Stromal cell of bone marrow (primary cell): ENCODE measurements at regions not wholly inside any gene's neighbourhood (a gene's known extent, or its start where the extent isn't known, plus 50 kb on each side); places are given as distances from the start of the nearest gene placed in this dataset.
"Not testable (repeated sequence)": the region's sequence is repeated elsewhere in the genome, so short reads cannot be mapped to it uniquely, and the experiment has no call there.

Experiments used
- DNase-seq: peaks from one replicate; pipeline ENCODE4 v3.0.0-alpha.2; 2012; ENCODE audit warnings: low read depth

GRCh38 chr5:8811581-8811980 is 734.3 kb downstream of the SEMA5A start:
- DNase-seq = no peak

GRCh38 chr5:8813180-8813579 is 732.7 kb downstream of the SEMA5A start:
- DNase-seq = no peak

GRCh38 chr5:8814105-8814504 is 731.8 kb downstream of the SEMA5A start:
- no peak for DNase-seq

GRCh38 chr5:8824371-8824770 is 721.5 kb downstream of the SEMA5A start:
- DNase-seq = no peak

GRCh38 chr5:8825139-8825757 is 720.6 kb downstream of the SEMA5A start:
- DNase-seq = no peak

- DNase-seq = no peak
Measured at GRCh38 chr5:8826508-8826907, 719.4 kb downstream of the SEMA5A start.

GRCh38 chr5:8827696-8828095 is 718.2 kb downstream of the SEMA5A start:
- peak; percentile 44 for DNase-seq

- DNase-seq = no peak
Measured at GRCh38 chr5:8828596-8829322, 717.1 kb downstream of the SEMA5A start.

- DNase-seq = peak; percentile 93
Measured at GRCh38 chr5:8829323-8830029, 716.4 kb downstream of the SEMA5A start.

GRCh38 chr5:8831251-8831650 is 714.6 kb downstream of the SEMA5A start:
- DNase-seq = no peak

GRCh38 chr5:8831854-8832253 is 714.0 kb downstream of the SEMA5A start:
- no peak for DNase-seq

- no peak for DNase-seq
Measured at GRCh38 chr5:8839361-8840055, 706.4 kb downstream of the SEMA5A start.

- DNase-seq = no peak
Measured at GRCh38 chr5:8840237-8840636, 705.6 kb downstream of the SEMA5A start.

- DNase-seq = not testable (repeated sequence)
Measured at GRCh38 chr5:8840746-8841145, 705.1 kb downstream of the SEMA5A start.

- no peak for DNase-seq
Measured at GRCh38 chr5:8842971-8843551, 702.8 kb downstream of the SEMA5A start.

GRCh38 chr5:8843771-8844170 is 702.1 kb downstream of the SEMA5A start:
- DNase-seq = peak; percentile 40

GRCh38 chr5:8844206-8844605 is 701.7 kb downstream of the SEMA5A start:
- DNase-seq = no peak

- no peak for DNase-seq
Measured at GRCh38 chr5:8844847-8845246, 701.0 kb downstream of the SEMA5A start.

GRCh38 chr5:8845296-8845695 is 700.6 kb downstream of the SEMA5A start:
- peak; percentile 55 for DNase-seq

GRCh38 chr5:8848366-8848765 is 697.5 kb downstream of the SEMA5A start:
- no peak for DNase-seq

GRCh38 chr5:8848997-8849594 is 696.8 kb downstream of the SEMA5A start:
- peak; percentile 88 for DNase-seq

- DNase-seq = no peak
Measured at GRCh38 chr5:8851101-8851500, 694.8 kb downstream of the SEMA5A start.
